ENCODE measurements at regions not wholly inside any gene's neighbourhood (a gene's known extent, or its start where the extent isn't known, plus 50 kb on each side); places are given as distances from the start of the nearest gene placed in this dataset.

DNA sequence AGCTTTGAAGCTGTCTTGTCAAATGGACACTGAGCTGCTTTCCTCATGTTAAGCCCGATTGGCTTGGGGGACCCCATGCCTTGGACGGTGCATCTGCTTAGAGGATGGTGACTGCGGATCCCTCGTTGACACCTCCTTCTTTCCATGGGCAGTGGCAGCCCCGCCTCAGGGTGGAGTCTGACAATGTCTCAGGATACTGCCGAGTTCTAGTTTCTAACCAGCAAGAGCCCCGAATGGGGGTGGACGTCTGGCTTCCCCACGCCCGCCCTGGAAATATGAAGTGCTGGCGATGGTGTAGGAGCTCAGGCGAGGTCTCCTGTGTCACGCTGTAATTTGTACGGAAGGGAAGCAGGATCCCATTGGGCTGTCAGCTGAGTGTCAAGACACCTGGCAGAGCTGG lies 106.2 kb upstream of the CTBP2 start:
- TF ChIP-seq, protein P1, sequence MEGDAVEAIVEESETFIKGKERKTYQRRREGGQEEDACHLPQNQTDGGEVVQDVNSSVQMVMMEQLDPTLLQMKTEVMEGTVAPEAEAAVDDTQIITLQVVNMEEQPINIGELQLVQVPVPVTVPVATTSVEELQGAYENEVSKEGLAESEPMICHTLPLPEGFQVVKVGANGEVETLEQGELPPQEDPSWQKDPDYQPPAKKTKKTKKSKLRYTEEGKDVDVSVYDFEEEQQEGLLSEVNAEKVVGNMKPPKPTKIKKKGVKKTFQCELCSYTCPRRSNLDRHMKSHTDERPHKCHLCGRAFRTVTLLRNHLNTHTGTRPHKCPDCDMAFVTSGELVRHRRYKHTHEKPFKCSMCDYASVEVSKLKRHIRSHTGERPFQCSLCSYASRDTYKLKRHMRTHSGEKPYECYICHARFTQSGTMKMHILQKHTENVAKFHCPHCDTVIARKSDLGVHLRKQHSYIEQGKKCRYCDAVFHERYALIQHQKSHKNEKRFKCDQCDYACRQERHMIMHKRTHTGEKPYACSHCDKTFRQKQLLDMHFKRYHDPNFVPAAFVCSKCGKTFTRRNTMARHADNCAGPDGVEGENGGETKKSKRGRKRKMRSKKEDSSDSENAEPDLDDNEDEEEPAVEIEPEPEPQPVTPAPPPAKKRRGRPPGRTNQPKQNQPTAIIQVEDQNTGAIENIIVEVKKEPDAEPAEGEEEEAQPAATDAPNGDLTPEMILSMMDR (IDR thresholded peaks at IDR 0.05 in 8 of 11, conservative IDR thresholded peaks at IDR 0.05 in 3 of 11): no peak
- TF ChIP-seq POLR2AphosphoS5 (IDR thresholded peaks at IDR 0.05): no peak
